ENCODE measurements at regions not wholly inside any gene's neighbourhood (a gene's known extent, or its start where the extent isn't known, plus 50 kb on each side); places are given as distances from the start of the nearest gene placed in this dataset.

DNA sequence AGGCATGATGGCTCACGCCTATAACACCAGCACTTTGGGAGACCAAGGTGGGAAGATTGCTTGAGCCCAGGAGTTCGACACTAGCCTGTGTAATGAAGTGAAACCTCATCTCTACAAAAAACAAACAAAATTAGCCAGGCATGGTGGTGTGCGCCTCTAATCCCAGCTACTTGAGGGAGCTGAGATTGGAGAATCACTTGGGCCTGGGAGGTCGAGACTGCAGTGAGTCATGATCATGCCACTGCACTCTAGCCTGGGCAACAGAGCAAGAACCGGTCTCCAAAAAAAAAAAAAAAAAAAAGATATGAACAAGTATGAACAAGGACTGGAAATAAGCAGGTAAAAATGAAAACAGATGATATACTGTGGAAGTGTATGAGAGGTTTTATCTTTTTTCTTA, 54.1 kb upstream of the SOX6 start:
- Histone ChIP-seq H3K27ac (no peak overlapping the region), H3K4me1 (no peaks in the 10 kb centered on the region), H3K27me3 (no peaks in the 10 kb centered on the region), H3K9me3 (no peaks in the 10 kb centered on the region), H3K4me3 (no peak overlapping the region), H3K36me3 (no peaks in the 10 kb centered on the region)
- intact Hi-C loops (cut with DNase I), result no loop called here
- no peak for DNase-seq
- TF ChIP-seq, protein P1, sequence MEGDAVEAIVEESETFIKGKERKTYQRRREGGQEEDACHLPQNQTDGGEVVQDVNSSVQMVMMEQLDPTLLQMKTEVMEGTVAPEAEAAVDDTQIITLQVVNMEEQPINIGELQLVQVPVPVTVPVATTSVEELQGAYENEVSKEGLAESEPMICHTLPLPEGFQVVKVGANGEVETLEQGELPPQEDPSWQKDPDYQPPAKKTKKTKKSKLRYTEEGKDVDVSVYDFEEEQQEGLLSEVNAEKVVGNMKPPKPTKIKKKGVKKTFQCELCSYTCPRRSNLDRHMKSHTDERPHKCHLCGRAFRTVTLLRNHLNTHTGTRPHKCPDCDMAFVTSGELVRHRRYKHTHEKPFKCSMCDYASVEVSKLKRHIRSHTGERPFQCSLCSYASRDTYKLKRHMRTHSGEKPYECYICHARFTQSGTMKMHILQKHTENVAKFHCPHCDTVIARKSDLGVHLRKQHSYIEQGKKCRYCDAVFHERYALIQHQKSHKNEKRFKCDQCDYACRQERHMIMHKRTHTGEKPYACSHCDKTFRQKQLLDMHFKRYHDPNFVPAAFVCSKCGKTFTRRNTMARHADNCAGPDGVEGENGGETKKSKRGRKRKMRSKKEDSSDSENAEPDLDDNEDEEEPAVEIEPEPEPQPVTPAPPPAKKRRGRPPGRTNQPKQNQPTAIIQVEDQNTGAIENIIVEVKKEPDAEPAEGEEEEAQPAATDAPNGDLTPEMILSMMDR (IDR thresholded peaks at IDR 0.05), result no peak
- ATAC-seq, result no peak

DNA sequence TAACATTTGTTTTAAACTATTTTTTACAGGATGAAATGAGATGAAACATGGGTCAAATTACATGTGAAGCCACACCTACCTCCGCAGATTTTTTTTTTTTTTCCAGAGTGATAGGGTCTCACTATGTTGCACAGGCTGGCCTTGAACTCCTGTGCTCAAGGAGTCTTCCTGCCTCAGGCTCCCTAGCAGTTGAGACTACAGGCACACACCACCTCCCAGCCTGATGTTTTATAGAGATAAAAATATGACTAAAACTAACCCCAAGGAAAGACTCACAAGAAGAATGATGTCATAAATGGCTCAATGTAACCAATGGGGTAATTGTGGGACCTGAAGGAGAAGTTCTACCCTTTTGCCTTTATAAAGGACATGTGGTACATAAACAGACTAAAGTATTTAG, 52.3 kb upstream of the SOX6 start:
- DNase-seq, result no peak
- H3K9me3 ChIP-seq, result no peaks in the 10 kb centered on the region
- TF ChIP-seq, protein P1 (IDR thresholded peaks at IDR 0.05), result no peak
- intact Hi-C loops (cut with DNase I), result no loop called here
- no peaks in the 10 kb centered on the region for H3K4me1 ChIP-seq
- no peak for ATAC-seq
- H3K27ac ChIP-seq, result no peak overlapping the region
- no peak overlapping the region for H3K4me3 ChIP-seq
- no peaks in the 10 kb centered on the region for H3K36me3 ChIP-seq
- no peaks in the 10 kb centered on the region for H3K27me3 ChIP-seq

DNA sequence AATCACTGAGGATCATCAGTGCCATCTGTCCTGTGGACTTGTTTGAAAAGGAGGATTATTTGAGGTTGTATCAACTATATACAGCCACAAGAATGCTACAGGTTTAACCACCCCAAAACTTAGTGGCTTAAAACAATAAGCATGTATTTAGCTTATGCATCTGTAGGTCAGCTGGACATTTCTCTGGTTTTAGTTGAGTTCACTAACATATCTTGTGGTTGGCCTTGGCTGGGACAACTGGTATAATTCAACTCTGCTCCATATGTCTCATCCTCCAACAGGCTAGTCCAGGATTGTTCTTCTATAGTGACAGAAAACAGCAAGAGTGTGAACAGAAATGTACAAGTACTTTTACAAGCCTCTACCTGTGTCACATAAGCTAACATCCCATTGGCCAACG, 49.9 kb upstream of the SOX6 start:
- Histone ChIP-seq H3K4me1 (no peaks in the 10 kb centered on the region), H3K27ac (no peak overlapping the region), H3K9me3 (no peaks in the 10 kb centered on the region), H3K36me3 (no peaks in the 10 kb centered on the region), H3K4me3 (no peak overlapping the region), H3K27me3 (no peaks in the 10 kb centered on the region)
- DNase-seq (no peak), ATAC-seq (no peak)
- TF ChIP-seq, protein P1 (IDR thresholded peaks at IDR 0.05), result no peak
- intact Hi-C loops (cut with DNase I), result no loop called here
